ENCODE measurements at regions not wholly inside any gene's neighbourhood (a gene's known extent, or its start where the extent isn't known, plus 50 kb on each side); places are given as distances from the start of the nearest gene placed in this dataset.
"Not testable (repeated sequence)": the region's sequence is repeated elsewhere in the genome, so short reads cannot be mapped to it uniquely, and the experiment has no call there.

DNA sequence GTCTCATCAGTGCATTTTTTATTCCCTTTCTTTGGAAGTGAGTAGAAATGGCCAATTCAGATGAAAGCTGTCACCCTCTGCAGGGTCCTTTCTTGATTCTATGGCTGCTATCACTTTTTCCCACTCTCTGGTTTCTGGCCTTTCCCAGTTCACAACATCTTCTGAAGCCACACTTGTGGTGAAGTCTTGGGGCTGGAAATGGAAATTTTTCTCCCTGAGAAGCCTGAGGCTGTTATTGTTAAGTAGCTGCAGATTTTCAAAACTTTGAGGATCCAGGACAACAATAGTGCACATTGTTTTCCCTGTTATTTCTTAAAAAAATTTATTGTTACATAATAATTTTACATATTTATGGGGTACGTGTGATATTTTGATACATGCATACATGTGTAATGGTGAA lies 250.3 kb upstream of the RASGRP1 start:
- no peak for DNase-seq (ENCODE audit: low spot score)

DNA sequence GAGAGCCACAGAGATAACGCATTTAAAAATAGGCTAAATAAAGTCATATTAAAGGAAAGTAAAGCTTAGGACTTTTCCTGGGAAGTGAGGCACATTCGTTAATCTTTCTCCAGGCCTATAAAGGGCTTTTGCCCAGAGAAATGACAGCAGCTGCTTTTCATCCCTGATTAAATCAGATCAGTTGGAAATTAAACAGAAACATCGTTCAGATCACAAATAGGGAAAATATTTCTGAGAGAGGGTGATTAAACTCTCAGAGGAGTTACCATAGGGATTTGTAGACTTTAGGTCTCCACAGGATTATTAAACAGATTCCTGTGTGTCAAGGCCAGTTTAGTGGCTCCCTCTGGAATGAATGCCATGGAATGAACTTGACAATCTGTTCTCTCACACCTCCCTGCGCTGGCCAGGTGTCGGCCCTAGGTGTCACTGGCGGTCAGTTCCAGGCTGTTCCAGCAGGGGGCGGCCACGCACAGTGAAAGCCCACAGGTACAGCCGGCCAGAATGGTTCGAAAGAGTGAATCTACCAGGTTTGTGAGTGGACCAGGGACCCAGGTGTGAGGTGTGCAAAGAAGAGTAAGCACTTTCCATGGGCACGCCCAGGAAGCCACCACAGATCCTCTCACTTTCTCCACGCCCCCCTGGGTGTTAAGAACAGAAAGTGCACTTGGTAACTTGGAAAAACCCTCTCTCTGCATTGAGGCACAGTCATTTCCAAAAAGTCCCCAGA lies 253.0 kb upstream of the RASGRP1 start:
- DNase-seq (ENCODE audit: low spot score) = peak; percentile 64

DNA sequence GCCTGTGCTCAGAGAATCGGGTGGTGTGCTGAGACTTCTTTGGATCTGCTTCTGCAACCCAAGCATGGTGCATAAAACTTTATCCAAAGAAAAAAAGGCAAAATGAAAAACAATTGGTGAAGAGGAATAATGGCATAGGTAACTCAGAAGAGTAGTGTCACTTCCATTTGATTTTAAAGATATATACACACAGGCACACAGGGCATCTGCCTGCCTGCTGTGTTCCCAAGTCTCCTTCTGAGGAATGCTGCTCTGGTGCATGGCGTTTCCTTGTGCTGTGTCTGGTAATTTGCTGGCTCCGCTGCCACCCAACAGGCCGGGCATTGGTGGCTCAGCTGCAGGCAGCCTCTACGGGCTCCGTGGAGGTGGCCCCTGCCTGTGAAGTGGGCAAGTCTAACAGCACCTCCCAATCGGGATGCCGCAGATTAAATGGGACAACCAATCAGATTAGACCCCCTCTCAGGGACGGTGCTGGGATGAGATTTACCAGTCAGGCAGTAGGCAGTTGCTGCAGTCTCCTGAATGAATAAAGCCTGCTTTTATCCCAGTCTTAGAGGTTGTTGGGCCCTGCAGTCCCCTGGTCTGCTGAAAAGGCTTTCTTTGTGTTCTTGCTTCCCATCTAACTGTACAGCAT lies 253.7 kb upstream of the RASGRP1 start:
- DNase-seq (ENCODE audit: low spot score) = no peak

DNA sequence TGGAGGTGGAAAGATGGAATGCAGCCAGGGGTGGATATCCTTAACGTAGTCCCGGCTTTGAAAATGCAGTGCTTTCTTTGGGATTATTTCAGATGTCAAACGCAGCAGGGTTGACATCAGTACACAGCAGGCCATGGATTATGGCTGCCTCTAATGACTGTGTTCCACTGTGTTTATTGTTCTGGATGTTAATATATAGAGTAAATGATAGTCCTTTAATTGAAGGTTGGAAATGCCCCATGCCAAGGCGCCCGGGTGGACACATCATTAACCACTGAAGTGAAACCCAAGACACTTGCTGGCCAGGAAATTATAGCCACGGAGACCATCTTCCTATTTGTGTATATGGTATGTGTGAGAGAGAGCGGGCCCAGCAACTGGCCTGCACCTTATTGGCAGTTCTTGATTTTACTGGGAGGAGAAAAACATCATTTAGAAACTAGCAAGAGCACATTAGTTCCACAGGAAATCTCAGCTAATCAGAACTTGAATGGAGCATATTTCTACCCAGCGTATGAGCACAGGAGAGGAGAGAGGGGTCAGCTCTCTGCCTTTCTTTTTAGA lies 254.9 kb upstream of the RASGRP1 start:
- no peak for DNase-seq (ENCODE audit: low spot score)

DNA sequence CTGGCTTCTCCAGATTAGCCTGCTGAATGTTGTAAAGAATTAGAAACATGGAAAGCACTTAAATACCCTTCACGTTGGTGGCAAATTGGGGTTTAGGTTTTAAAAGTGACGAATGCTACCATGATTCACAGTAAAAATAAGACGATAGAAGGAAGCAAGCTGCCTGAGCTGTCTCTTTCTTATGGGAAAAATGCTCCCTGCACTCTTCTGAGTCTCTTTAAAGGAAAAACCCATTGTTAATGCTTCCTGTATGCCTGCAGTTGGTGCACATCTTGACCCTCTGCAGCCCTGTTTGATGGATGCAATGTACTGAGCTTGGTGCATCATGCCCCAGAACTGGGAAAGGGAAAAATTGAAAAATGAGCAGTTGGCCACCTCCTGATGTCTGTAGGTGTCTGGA lies 258.6 kb upstream of the RASGRP1 start:
- no peak for DNase-seq (ENCODE audit: low spot score)

DNA sequence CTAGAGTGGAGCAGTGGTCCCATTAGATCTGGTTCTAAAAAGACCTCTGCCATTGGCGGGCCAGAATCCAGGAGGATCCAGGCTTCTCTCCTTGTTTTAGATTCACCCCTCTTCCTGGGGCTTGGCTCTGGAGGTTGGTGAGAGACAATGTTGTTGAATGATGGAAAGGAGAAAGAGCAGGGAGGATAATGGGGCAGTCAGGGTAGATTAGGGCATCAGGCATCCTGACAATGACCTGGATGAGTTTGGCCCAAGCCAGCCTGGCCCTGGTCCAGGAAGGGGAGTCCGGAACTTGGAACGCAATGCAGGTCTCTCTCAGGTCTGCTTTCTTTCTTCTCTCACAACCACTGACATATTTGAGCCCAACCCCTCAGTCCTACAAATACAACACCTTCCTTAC lies 260.1 kb upstream of the RASGRP1 start:
- no peak for DNase-seq (ENCODE audit: low spot score)

DNA sequence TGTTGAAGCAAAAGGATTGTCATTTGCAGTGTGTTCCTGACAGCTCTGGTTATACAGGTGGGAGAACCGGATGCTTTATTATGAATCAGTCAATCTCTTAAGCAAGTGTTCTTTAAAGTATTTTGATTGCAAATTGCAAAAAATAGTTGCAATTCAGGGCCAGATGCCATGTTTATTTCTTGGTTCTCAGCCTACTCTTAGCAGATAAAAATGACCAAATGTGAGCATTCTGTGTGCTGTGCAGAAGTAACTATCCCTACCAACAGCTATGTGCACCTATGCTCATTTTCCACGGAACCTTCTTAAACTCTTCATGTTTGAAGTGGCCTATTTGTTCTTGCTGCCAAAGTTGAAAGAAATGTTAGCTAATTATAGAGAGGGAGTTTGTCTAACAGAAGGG lies 262.3 kb upstream of the RASGRP1 start:
- DNase-seq (ENCODE audit: low spot score) = no peak

DNA sequence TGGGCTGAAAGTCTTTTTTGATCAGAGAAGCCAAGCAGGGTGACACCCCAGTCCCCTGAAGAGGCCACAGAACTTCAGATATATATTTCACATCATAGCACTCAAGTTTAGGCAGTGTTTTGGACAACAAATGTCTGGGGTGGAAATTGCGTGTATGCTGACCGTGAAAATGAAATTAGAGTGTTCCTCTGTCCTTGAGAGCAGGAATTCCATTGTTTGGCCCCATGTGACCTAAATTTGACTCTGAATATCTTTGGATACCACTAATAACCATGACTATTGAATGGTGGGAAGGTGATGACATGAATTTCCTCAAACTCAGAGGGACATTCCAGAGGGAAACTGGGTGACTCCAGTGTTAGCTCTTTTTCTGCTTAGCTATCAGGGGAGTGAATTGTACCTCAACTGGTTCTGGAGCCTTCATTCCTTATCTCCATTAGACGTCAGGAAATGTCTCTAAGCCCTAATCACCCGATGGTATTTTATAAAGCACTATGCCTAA lies 263.5 kb upstream of the RASGRP1 start:
- no peak for DNase-seq (ENCODE audit: low spot score)

DNA sequence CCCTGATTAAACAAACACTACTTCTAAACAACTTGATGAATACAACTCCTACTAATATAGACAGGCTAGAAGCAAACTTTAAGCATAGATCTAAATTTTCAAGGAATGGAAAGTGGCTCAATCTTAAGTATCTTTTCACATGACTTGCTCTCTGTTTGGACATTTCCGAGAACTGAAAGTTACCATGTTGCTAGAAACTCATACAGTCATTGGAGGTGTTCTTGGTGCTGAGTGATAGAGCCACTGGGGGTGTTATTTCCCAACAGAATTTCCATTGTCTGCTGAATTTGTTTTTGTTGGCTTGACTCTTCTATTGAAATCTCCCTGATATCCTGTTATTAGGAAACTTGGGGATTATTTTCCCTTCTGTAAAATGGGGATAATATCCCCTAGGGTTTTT lies 264.5 kb upstream of the RASGRP1 start:
- DNase-seq (ENCODE audit: low spot score) = no peak

DNA sequence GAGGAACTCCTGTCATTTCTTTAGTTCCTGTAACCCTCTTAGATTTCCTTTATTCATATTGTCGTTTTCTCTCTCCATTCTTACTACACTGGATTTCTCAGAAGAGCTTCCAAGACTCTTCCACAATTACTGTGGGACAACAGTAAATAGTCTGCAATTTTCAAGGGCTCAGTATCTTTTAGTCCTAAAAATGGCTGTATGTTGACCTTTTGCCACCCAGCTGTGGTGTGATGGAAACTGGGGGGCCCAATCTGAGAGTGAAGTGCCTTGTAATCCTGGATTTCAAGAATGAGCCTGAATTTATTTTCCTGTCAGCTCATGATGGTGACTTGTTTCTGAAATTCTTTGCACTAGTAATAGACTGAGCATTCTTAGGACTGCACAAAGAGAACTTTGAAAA lies 277.6 kb upstream of the RASGRP1 start:
- DNase-seq (ENCODE audit: low spot score) = no peak

DNA sequence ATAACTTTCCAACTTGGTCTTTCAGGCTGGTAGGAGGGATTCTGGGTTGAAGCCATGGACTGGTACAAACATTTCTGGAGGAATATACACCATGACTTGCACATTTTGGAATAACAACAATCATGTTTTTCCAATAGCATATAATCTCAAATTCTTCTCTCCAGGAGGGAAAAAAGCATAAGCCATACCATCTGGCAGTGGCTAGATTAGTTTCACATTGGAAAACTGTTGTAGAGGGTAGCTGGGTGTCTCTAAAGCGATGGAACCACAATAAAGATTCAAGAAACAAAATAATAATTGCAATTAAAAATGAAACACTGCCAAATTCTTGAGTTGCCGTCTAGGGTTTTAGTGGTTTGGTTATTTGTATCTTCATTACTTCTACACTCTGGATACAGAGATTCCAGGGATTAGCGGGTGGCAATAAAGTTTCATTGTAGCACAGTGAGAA lies 278.5 kb upstream of the RASGRP1 start:
- DNase-seq (ENCODE audit: low spot score) = no peak

DNA sequence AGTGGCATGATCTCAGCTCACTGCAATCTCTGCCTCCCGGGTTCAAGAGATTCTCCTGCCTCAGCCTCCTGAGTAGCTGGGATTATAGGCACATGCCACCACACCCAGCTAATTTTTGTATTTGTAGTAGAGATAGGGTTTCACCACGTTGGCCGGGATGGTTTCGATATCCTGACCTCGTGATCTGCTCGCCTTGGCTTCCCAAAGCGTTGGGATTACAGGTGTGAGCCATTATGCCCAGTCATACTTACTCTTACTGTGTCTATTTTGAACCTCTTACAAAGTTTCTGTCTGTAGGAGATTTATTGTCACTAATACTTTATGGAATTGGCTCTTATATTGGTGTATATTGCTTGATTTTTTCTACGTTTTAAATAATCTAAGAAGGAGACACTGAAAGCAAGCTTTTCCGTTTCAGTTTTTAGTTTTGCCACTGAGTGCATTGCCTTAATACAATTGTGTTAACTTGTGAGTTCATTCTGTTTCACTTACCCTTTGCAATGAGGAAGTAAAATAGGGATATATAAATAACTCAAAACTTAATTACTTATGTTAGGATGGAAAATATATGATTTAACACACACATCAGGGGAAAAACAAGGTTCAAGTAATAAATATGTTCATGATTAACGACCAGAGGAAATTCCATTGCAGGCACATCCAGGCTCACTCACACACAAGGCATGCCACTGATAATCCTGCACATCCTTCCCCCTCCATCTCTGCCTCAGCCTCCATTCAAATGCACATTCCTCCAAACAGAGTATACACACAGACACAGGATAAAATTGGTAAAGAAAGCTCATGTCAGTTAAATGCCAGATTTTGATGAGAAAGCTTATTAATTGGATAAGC lies 279.3 kb upstream of the RASGRP1 start:
- no peak for DNase-seq (ENCODE audit: low spot score)

DNA sequence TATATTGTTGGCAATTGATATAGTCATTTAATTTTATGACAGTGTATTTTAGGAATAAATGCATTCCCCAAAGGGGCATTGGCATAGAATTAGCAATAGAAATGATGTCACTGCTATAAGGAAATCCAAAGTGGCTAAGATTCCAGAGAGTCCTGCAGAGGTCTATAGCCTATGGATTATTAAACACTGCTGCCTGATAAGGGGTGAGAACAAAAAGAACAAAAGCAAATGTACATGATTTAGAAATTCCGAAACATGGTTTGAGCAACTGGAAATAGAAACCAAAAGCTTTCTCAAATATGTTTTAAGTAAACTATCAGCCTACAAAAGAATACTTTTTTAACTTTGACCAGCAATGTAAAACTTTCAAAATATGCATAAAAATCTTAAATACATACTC lies 280.1 kb upstream of the RASGRP1 start:
- no peak for DNase-seq (ENCODE audit: low spot score)

DNA sequence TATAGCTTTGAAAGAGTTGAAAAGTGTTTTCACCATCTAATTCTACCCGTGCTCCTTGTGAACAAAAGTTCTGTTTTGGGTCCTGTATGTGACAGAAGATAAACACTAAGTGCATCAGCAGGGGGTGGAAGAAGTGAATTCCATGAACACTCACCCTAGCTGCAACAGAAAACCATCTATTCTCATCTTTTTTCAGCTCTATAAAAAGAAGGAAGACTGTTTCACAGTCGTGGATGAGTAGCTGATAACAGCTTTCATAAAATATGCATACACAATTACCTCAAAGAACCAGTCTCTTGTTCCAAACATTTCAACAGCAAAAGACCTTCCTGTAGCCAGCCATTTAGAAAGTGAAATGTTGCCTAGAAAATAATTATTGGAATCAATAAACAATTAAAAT lies 281.7 kb upstream of the RASGRP1 start:
- no peak for DNase-seq (ENCODE audit: low spot score)

DNA sequence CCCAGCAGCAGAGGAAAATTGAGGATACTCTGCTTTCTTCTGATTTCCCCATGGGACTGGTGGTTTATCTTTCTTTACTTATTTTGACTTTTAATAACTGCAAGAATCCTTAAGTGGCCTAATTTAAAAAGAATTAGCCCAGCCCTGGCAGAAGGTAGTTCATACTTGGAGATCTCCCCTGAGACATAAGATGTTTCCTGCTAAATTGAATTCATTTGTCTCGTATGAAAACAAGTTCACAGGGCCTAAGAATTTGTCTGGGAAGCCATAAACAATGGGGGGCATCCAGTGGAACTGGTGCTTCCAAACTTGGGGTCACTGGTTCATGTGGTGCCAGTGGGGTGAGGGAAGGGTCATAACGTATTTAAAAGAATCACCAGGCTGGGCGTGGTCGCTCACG lies 283.1 kb upstream of the RASGRP1 start:
- DNase-seq (ENCODE audit: low spot score) = no peak

DNA sequence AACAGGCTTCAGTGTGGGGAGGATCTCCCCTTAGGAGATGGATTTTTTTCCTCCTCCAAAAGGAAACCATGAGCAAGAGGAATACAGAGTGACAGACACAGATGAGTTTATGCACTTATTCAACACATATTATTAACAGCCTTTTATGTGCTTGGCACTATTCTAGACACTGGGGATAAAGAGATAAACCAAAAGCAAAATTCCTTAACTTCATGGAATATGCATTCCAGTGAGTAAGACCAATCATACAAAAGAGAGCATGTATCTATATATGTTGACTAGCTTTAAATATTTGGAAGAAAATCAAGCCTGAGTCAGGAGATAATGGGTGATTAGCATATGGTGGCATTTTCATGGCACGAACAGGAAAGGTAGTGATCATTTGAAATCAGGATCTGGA lies 284.4 kb upstream of the RASGRP1 start:
- no peak for DNase-seq (ENCODE audit: low spot score)

DNA sequence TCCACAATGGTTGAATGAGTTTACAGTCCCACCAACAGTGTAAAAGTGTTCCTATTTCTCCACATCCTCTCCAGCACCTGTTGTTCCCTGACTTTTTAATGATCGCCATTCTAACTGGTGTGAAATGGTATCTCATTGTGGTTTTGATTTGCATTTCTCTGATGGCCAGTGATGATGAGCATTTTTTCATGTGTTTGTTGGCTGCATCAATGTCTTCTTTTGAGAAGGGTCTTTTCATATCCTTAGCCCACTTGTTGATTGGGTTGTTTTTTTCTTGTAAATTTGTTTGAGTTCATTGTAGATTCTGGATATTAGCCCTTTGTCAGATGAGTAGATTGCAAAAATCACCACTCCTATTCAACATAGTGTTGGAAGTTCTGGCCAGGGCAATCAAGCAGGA lies 287.6 kb upstream of the RASGRP1 start:
- not testable (repeated sequence) for DNase-seq (ENCODE audit: low spot score)

DNA sequence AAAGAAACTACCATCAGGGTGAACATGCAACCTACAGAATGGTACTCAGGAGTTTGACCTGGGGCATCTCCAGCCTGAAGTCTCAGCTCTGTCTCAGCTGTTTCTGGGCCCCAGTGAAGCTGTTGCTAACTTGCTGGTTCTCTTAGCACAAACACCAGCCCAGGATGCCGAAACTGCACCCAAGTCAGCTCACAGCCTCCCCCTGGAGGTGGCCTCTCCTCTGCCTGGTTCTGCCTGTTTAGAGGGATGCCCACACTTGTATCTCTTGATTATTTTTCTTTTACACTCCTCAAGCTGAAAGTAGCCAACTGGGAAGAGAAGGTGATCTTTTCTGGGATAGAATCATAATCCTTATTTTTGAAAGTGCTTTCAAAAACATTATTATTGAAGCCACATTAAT lies 289.0 kb upstream of the RASGRP1 start:
- DNase-seq (ENCODE audit: low spot score) = no peak

DNA sequence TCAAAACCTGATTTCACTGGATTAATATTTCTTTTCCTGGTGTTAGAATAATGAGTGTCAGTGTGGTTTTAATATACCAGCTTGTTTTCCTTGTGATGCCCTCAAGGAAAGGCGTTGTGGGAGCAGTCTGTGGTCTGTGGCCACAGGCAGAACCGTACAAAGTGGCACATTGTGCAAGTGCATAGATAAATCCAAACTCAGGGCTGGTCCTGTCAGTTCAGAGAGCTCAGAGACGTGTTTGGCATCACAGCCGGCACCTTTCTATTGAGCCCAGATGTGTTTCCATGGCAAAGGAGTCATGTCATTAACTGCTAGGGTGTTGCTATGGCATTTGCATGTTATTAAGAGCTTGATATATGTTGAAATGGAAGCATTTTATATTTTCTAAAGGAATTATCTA lies 289.9 kb upstream of the RASGRP1 start:
- no peak for DNase-seq (ENCODE audit: low spot score)

DNA sequence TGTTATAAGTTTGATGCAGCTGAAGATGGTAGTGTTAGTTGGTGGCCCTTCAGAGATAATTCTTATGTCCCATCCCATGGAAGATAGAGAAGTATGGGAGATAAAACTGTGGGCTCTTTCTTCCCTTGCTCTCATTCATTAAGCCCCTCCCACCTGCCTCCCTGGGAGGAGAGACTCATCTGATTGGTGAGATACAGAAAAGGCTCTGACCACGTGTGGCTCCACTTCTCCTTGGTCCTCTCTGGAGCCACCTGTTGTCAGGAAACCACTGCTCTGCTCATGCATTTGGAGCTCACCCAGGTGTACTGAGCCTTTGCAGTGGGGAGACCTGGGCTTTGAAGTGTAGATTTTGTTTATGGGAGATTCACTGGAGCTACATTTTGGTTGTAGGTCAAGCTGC lies 293.2 kb upstream of the RASGRP1 start:
- DNase-seq (ENCODE audit: low spot score) = no peak

DNA sequence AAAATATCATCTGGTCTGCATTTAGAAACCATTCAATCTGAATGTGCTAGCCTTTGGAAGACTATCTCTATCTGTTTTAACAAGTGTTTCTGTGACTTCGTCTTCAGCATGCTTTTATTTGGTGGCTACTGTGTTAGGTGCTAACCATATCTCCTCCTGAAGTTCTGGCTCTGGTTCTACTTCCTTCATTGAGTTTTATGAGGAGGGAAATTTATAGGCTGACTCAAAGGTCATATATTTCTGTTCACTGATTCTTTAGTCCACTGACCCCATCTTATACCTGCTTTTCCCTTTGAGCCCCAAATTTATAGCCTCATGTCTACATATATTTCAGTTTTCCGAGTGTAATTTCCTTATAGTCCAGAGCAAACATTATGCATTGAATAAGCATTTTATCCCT lies 295.0 kb upstream of the RASGRP1 start:
- DNase-seq (ENCODE audit: low spot score) = no peak

DNA sequence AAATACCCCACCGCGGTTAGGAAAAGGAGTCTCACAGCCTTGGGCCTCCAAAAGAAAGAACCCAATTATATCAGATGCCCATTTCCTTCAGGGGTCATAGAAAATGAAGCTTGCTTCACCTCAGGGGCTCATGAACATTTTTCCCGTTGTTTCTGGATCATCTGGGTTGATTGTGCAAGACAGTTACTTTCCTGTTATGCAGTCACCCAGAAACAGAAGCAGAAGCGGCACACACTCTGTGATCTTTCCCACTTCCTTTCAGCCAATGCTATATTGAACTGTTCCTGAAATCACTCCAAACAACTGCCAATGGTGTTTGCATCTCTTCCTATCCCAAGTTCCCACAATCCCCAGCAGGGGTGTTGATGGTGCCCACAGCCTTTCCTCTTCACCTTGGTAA lies 295.6 kb upstream of the RASGRP1 start:
- DNase-seq (ENCODE audit: low spot score) = no peak

DNA sequence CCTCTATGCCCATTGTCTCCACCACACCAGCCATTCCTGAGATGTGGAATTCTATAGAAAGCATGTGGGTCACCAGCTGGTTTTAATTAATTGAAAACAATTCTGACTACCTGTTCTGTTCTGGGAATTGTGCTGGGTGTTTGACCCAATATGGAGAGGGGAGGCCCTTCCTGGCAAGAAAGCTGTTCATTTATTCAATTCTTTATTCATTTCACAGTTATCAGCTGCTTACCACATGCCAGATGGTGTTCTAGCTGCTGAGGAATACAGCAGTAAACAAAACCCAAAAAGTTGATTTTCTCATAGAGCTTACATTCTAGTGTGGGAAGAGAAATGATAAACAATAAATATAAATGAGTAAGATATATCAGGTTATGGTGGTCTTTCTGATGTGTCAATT lies 296.1 kb upstream of the RASGRP1 start:
- DNase-seq (ENCODE audit: low spot score) = no peak

All from SW480 (cell line).